ENCODE measurements at regions not wholly inside any gene's neighbourhood (a gene's known extent, or its start where the extent isn't known, plus 50 kb on each side); places are given as distances from the start of the nearest gene placed in this dataset.

- DNase-seq = no peak
Observed at GRCh38 chr12:18979401-18980126, 150.0 kb upstream of the PLEKHA5 start.

GRCh38 chr12:18981732-18982131 is 147.8 kb upstream of the PLEKHA5 start:
- DNase-seq = no peak

GRCh38 chr12:18982226-18982949 is 147.1 kb upstream of the PLEKHA5 start:
- no peak for DNase-seq

- no peak for DNase-seq
Observed at GRCh38 chr12:18983854-18984253, 145.7 kb upstream of the PLEKHA5 start.

- DNase-seq = no peak
Observed at GRCh38 chr12:18990856-18991255, 138.7 kb upstream of the PLEKHA5 start.

- DNase-seq = peak; percentile 12 to 52
Observed at GRCh38 chr12:18992336-18992735, 137.2 kb upstream of the PLEKHA5 start.

- no peak for DNase-seq
Observed at GRCh38 chr12:18998343-18999261, 130.9 kb upstream of the PLEKHA5 start.

- no peak for DNase-seq
Observed at GRCh38 chr12:19000836-19001235, 128.7 kb upstream of the PLEKHA5 start.

GRCh38 chr12:19002216-19002615 is 127.3 kb upstream of the PLEKHA5 start:
- no peak for DNase-seq

GRCh38 chr12:19003141-19003540 is 126.4 kb upstream of the PLEKHA5 start:
- DNase-seq = no peak

- DNase-seq = no peak
Observed at GRCh38 chr12:19003987-19004619, 125.4 kb upstream of the PLEKHA5 start.

GRCh38 chr12:19005257-19005801 is 124.2 kb upstream of the PLEKHA5 start:
- no peak for DNase-seq

- no peak for DNase-seq
Observed at GRCh38 chr12:19006626-19007137, 122.9 kb upstream of the PLEKHA5 start.

GRCh38 chr12:19008102-19008501 is 121.4 kb upstream of the PLEKHA5 start:
- DNase-seq = no peak

GRCh38 chr12:19010087-19010486 is 119.4 kb upstream of the PLEKHA5 start:
- no peak for DNase-seq

- DNase-seq = no peak
Observed at GRCh38 chr12:19010726-19011125, 118.8 kb upstream of the PLEKHA5 start.

GRCh38 chr12:19012965-19013364 is 116.6 kb upstream of the PLEKHA5 start:
- no peak for DNase-seq

- DNase-seq = no peak
Observed at GRCh38 chr12:19014240-19014639, 115.3 kb upstream of the PLEKHA5 start.

- no peak for DNase-seq
Observed at GRCh38 chr12:19015285-19015684, 114.2 kb upstream of the PLEKHA5 start.

GRCh38 chr12:19018302-19018970 is 111.1 kb upstream of the PLEKHA5 start:
- DNase-seq = no peak

GRCh38 chr12:19021240-19021639 is 108.3 kb upstream of the PLEKHA5 start:
- no peak for DNase-seq

GRCh38 chr12:19021646-19022045 is 107.9 kb upstream of the PLEKHA5 start:
- no peak for DNase-seq

Data from NCI-H1930 (cell line).